ENCODE measurements at regions not wholly inside any gene's neighbourhood (a gene's known extent, or its start where the extent isn't known, plus 50 kb on each side); places are given as distances from the start of the nearest gene placed in this dataset.

DNA sequence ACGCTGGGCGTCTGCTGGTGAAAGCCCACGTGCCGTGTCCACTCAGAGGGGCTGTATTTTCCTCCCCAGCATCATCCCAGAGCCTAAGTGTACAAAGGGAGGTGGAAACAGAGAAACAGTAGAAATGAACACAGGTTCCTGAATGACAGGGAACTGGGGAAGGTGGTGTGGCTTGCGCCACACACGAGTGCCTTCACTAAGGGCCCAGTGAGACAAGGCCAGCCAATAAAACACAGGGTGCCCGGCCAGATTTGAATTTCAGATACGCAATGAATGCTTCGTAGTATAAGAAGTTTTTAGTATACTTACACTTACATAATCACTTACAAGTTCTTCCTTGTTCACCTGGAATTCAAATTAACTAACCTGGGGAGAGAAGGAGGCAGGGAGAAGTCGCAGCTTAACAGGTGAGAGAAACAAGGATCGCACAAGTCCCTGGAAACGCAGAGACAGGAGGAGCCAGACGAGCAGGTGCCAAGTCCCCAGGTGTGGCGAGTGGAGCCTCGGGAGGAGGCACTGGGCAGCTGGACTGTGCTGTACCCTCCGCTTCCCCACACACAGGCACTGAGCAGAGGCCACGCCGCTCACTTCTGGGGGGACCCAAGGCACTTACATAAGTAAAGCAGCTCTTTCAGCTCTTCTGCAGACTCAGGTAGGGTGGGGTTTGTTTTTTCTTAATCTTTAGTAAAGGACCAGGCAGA is 105.2 kb upstream of the MGMT start:
- TF ChIP-seq CTCF (IDR thresholded peaks at IDR 0.05; ENCODE audit: insufficient read depth, low read length, poor library complexity, severe bottlenecking) = no peak
- Histone ChIP-seq H3K27me3 (ENCODE audit: control insufficient read depth, insufficient read depth, low read length) (no peaks in the 10 kb centered on the region), H3K36me3 (ENCODE audit: control insufficient read depth, insufficient read depth, low read length) (no peaks in the 10 kb centered on the region), H3K4me3 (ENCODE audit: low read depth, low read length) (no peak overlapping the region)
- no peak for DNase-seq (ENCODE audit: low read depth)

DNA sequence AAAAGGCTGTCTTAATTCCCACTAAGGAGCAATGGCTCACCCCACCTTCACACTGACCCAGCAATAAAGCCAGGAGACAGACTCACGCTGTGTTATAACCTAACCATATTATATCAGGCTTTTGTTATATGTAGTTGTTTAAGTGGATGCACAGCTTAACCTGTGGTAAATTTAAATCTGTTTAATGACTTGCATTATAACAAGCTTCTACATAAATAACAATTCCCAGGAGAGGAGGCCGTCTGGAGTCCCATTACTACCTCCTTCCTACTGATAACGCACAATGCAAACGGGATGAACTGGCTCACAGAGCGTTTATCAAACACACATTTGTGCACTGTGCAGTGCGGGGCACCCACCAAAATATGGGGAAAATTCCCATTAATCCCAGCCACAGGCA is 102.1 kb upstream of the MGMT start:
- Histone ChIP-seq H3K27me3 (ENCODE audit: control insufficient read depth, insufficient read depth, low read length) (peaks cover 2% of the 10 kb centered on the region), H3K36me3 (ENCODE audit: control insufficient read depth, insufficient read depth, low read length) (no peaks in the 10 kb centered on the region), H3K4me3 (ENCODE audit: low read depth, low read length) (no peak overlapping the region)
- no peak for TF ChIP-seq CTCF (IDR thresholded peaks at IDR 0.05; ENCODE audit: insufficient read depth, low read length, poor library complexity, severe bottlenecking)
- DNase-seq (ENCODE audit: low read depth) = no peak

- TF ChIP-seq CTCF (IDR thresholded peaks at IDR 0.05; ENCODE audit: insufficient read depth, low read length, poor library complexity, severe bottlenecking) = no peak
- Histone ChIP-seq H3K4me3 (ENCODE audit: low read depth, low read length) (no peak overlapping the region), H3K27me3 (ENCODE audit: control insufficient read depth, insufficient read depth, low read length) (peaks cover 2% of the 10 kb centered on the region), H3K36me3 (ENCODE audit: control insufficient read depth, insufficient read depth, low read length) (no peaks in the 10 kb centered on the region)
- DNase-seq (ENCODE audit: low read depth) = no peak
Observed at GRCh38 chr10:129365767-129366402, 101.2 kb upstream of the MGMT start.

GRCh38 chr10:129366450-129366849 is 100.6 kb upstream of the MGMT start:
- no peak for TF ChIP-seq CTCF (IDR thresholded peaks at IDR 0.05; ENCODE audit: insufficient read depth, low read length, poor library complexity, severe bottlenecking)
- DNase-seq (ENCODE audit: low read depth) = no peak
- no peaks in the 10 kb centered on the region for H3K36me3 ChIP-seq (ENCODE audit: control insufficient read depth, insufficient read depth, low read length)
- H3K27me3 ChIP-seq (ENCODE audit: control insufficient read depth, insufficient read depth, low read length) = peaks cover 2% of the 10 kb centered on the region
- H3K4me3 ChIP-seq (ENCODE audit: low read depth, low read length) = no peak overlapping the region

DNA sequence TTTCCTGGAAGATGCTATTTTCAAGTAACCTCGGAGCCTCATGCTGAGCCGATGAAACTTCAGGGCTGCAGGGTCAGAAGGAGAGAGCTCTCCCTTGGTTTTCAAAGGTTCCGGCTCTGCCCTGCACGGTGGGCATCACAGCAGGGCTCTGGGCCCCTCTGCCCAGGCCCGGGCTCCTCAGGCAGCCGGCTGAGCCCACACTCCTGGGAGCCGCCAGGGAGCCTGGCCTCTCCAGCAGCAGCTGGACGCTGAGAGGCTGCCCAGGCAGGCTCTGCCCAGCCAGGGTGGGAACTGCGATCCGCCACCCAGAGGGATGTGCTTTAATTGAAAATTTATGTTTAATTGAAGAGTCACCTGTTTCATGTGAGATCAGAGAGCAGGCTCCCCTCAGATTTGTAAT is 97.5 kb upstream of the MGMT start:
- Histone ChIP-seq H3K36me3 (ENCODE audit: control insufficient read depth, insufficient read depth, low read length) (no peaks in the 10 kb centered on the region), H3K27me3 (ENCODE audit: control insufficient read depth, insufficient read depth, low read length) (peaks cover 10% of the 10 kb centered on the region), H3K4me3 (ENCODE audit: low read depth, low read length) (no peak overlapping the region)
- no peak for DNase-seq (ENCODE audit: low read depth)
- TF ChIP-seq CTCF (IDR thresholded peaks at IDR 0.05; ENCODE audit: insufficient read depth, low read length, poor library complexity, severe bottlenecking) = no peak

- Histone ChIP-seq H3K4me3 (ENCODE audit: low read depth, low read length) (no peak overlapping the region), H3K36me3 (ENCODE audit: control insufficient read depth, insufficient read depth, low read length) (no peaks in the 10 kb centered on the region), H3K27me3 (ENCODE audit: control insufficient read depth, insufficient read depth, low read length) (peaks cover 10% of the 10 kb centered on the region)
- DNase-seq (ENCODE audit: low read depth) = no peak
- TF ChIP-seq CTCF (IDR thresholded peaks at IDR 0.05; ENCODE audit: insufficient read depth, low read length, poor library complexity, severe bottlenecking) = no peak
Observed at GRCh38 chr10:129371541-129371940, 95.5 kb upstream of the MGMT start.

Measured in kidney epithelial cell (primary cell).